ENCODE measurements at regions not wholly inside any gene's neighbourhood (a gene's known extent, or its start where the extent isn't known, plus 50 kb on each side); places are given as distances from the start of the nearest gene placed in this dataset.

DNA sequence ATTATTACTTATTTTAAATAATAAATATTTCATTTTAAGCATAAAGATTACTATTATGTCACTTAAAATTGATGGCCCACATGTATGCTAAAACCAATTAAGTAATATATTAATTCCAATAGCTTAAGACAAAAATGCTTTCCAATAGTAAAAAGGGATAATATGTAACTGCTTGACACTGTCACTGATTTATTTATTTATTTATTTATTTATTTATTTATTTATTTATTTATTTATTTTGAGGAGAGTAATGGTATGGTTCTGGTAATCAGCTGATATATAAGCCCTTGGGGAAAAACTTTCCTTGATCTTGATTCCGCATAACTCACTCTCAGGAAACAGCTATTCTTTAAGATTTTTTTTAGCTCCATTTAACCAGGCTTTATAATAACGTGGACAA is 903.0 kb upstream of the ATXN8OS start:
- CTCF ChIA-PET = no interaction called here
- no peaks in the 10 kb centered on the region for H3K4me1 ChIP-seq (ENCODE audit: insufficient read depth, low read length, poor library complexity, severe bottlenecking)
- no TSS peak for BruUV-seq (replicated peaks)

DNA sequence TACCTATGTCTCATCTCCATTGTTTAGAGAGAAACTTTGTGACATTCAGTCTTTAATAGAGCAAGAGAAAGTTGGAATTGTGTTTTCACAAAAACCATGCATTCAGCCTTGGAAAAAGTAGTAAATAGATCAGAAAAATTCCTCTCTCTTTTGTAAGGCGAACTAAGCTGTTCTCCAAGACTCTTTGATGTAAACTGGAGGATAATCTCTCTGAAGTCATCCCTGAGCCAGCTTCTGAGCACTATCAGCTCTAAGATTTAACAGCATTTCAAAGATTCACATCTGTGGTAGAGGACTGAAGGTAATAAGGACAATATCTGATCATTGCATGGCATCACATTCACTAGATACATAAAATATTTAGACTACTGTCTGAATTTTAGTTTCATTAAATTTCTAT is 904.6 kb upstream of the ATXN8OS start:
- intact Hi-C loops (cut with micrococcal nuclease; ENCODE audit: unreplicated experiment) = no loop called here
- DNase-seq (ENCODE audit: low spot score) = no peak
- H3K4me1 ChIP-seq (ENCODE audit: insufficient read depth, low read length, poor library complexity, severe bottlenecking) = no peaks in the 10 kb centered on the region
- H3K4me3 ChIP-seq (ENCODE audit: low read depth, low read length, poor library complexity, severe bottlenecking) = no peak overlapping the region
- no peaks in the 10 kb centered on the region for H3K27me3 ChIP-seq (replicated peaks; ENCODE audit: insufficient read depth, low read depth, low read length, poor library complexity)
- TF ChIP-seq EZH2 (IDR thresholded peaks at IDR 0.05; ENCODE audit: borderline replicate concordance, low read depth, low read length, poor library complexity, severe bottlenecking) = no peak
- TF ChIP-seq CTCF (conservative IDR thresholded peaks at IDR 0.05; ENCODE audit: low read depth, low read length) = no peak
- H3K36me3 ChIP-seq (ENCODE audit: insufficient read depth, low read length, poor library complexity, severe bottlenecking) = no peaks in the 10 kb centered on the region
- no peak overlapping the region for H3K27ac ChIP-seq (ENCODE audit: low read depth, low read length, poor library complexity, severe bottlenecking)
- no TSS peak for BruUV-seq (replicated peaks)
- POLR2A ChIA-PET (ENCODE audit: low non-redundant PET) = no interaction called here
- CTCF ChIA-PET = no interaction called here
- no peaks in the 10 kb centered on the region for H3K9me3 ChIP-seq (ENCODE audit: low read depth, low read length, poor library complexity, severe bottlenecking)

More for the DNA sequence above, 903.0 kb upstream of the ATXN8OS start:
- TF ChIP-seq EZH2 (IDR thresholded peaks at IDR 0.05; ENCODE audit: borderline replicate concordance, low read depth, low read length, poor library complexity, severe bottlenecking) (no peak), CTCF (conservative IDR thresholded peaks at IDR 0.05; ENCODE audit: low read depth, low read length) (no peak)
- Histone ChIP-seq H3K27ac (ENCODE audit: low read depth, low read length, poor library complexity, severe bottlenecking) (no peak overlapping the region), H3K27me3 (replicated peaks; ENCODE audit: insufficient read depth, low read depth, low read length, poor library complexity) (no peaks in the 10 kb centered on the region), H3K9me3 (ENCODE audit: low read depth, low read length, poor library complexity, severe bottlenecking) (no peaks in the 10 kb centered on the region), H3K36me3 (ENCODE audit: insufficient read depth, low read length, poor library complexity, severe bottlenecking) (no peaks in the 10 kb centered on the region), H3K4me3 (ENCODE audit: low read depth, low read length, poor library complexity, severe bottlenecking) (no peak overlapping the region)
- DNase-seq (ENCODE audit: low spot score) = no peak
- intact Hi-C loops (cut with micrococcal nuclease; ENCODE audit: unreplicated experiment) = no loop called here
- POLR2A ChIA-PET (ENCODE audit: low non-redundant PET) = no interaction called here

DNA sequence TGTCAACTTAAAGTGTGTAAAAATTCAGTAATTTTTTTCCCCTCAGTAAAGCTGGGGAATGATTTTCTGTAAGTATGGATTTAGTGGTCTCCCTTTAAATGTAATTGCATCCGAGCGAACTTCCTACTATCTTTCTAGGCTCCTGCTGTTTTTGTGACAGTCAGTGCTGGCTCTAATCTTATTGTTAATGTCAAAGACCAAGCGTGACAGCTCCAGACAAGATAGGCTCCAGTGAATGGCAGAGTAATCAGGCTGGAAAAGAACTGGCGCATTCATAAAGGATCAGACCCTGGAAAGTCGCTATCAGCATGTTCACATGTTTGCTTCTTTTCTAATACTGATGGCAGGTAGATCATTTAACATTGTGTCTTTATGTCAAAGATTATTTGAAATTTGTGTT is 908.0 kb upstream of the ATXN8OS start:
- intact Hi-C loops (cut with micrococcal nuclease; ENCODE audit: unreplicated experiment) = no loop called here
- POLR2A ChIA-PET (ENCODE audit: low non-redundant PET) = no interaction called here
- H3K27me3 ChIP-seq (replicated peaks; ENCODE audit: insufficient read depth, low read depth, low read length, poor library complexity) = no peaks in the 10 kb centered on the region

More for the DNA sequence above, 908.0 kb upstream of the ATXN8OS start:
- Histone ChIP-seq H3K4me1 (ENCODE audit: insufficient read depth, low read length, poor library complexity, severe bottlenecking) (no peaks in the 10 kb centered on the region), H3K27ac (ENCODE audit: low read depth, low read length, poor library complexity, severe bottlenecking) (no peak overlapping the region), H3K9me3 (ENCODE audit: low read depth, low read length, poor library complexity, severe bottlenecking) (no peaks in the 10 kb centered on the region), H3K36me3 (ENCODE audit: insufficient read depth, low read length, poor library complexity, severe bottlenecking) (no peaks in the 10 kb centered on the region), H3K4me3 (ENCODE audit: low read depth, low read length, poor library complexity, severe bottlenecking) (no peak overlapping the region)
- CTCF ChIA-PET = no interaction called here
- TF ChIP-seq CTCF (conservative IDR thresholded peaks at IDR 0.05; ENCODE audit: low read depth, low read length) (no peak), EZH2 (IDR thresholded peaks at IDR 0.05; ENCODE audit: borderline replicate concordance, low read depth, low read length, poor library complexity, severe bottlenecking) (no peak)
- DNase-seq (ENCODE audit: low spot score) = peak; percentile 18
- BruUV-seq (replicated peaks) = no TSS peak

All from A673 (cell line).